Hepatic stellate cell (primary cell): ENCODE measurements at regions not wholly inside any gene's neighbourhood (a gene's known extent, or its start where the extent isn't known, plus 50 kb on each side); places are given as distances from the start of the nearest gene placed in this dataset.
"Not testable (repeated sequence)": the region's sequence is repeated elsewhere in the genome, so short reads cannot be mapped to it uniquely, and the experiment has no call there.

ENCODE experiments used
- DNase-seq: peaks from one replicate; pipeline ENCODE4 v3.0.0; 2011; ENCODE audit warnings: low spot score

GRCh38 chr7:51450541-51450940 lies 133.9 kb upstream of the COBL start:
- DNase-seq = no peak

GRCh38 chr7:51446785-51447184 lies 130.2 kb upstream of the COBL start:
- DNase-seq = no peak

- DNase-seq = no peak
Measured at GRCh38 chr7:51446356-51446755, 129.7 kb upstream of the COBL start.

- DNase-seq = no peak
Measured at GRCh38 chr7:51444936-51445335, 128.3 kb upstream of the COBL start.

GRCh38 chr7:51430480-51431086 lies 114.0 kb upstream of the COBL start:
- DNase-seq = peak; percentile 55

GRCh38 chr7:51428217-51428887 lies 111.7 kb upstream of the COBL start:
- no peak for DNase-seq

GRCh38 chr7:51426163-51426562 lies 109.6 kb upstream of the COBL start:
- DNase-seq = no peak

GRCh38 chr7:51409934-51410333 lies 93.3 kb upstream of the COBL start:
- not testable (repeated sequence) for DNase-seq

- DNase-seq = not testable (repeated sequence)
Measured at GRCh38 chr7:51397608-51398007, 81.0 kb upstream of the COBL start.

- not testable (repeated sequence) for DNase-seq
Measured at GRCh38 chr7:51393003-51393402, 76.4 kb upstream of the COBL start.

- not testable (repeated sequence) for DNase-seq
Measured at GRCh38 chr7:51389952-51390351, 73.3 kb upstream of the COBL start.

- not testable (repeated sequence) for DNase-seq
Measured at GRCh38 chr7:51389216-51389812, 72.7 kb upstream of the COBL start.

- DNase-seq = not testable (repeated sequence)
Measured at GRCh38 chr7:51388241-51388640, 71.6 kb upstream of the COBL start.

GRCh38 chr7:51386806-51387568 lies 70.4 kb upstream of the COBL start:
- DNase-seq = not testable (repeated sequence)

GRCh38 chr7:51386184-51386583 lies 69.6 kb upstream of the COBL start:
- DNase-seq = not testable (repeated sequence)

- DNase-seq = not testable (repeated sequence)
Measured at GRCh38 chr7:51382243-51382642, 65.6 kb upstream of the COBL start.

- DNase-seq = no peak
Measured at GRCh38 chr7:51376420-51377092, 59.9 kb upstream of the COBL start.

- DNase-seq = no peak
Measured at GRCh38 chr7:51374936-51375335, 58.3 kb upstream of the COBL start.

GRCh38 chr7:51373607-51374006 lies 57.0 kb upstream of the COBL start:
- DNase-seq = not testable (repeated sequence)

GRCh38 chr7:51369746-51370145 lies 53.1 kb upstream of the COBL start:
- no peak for DNase-seq

- not testable (repeated sequence) for DNase-seq
Measured at GRCh38 chr7:51369228-51369627, 52.6 kb upstream of the COBL start.

GRCh38 chr7:51368334-51368733 lies 51.7 kb upstream of the COBL start:
- DNase-seq = no peak
